ENCODE measurements at regions not wholly inside any gene's neighbourhood (a gene's known extent, or its start where the extent isn't known, plus 50 kb on each side); places are given as distances from the start of the nearest gene placed in this dataset.

DNA sequence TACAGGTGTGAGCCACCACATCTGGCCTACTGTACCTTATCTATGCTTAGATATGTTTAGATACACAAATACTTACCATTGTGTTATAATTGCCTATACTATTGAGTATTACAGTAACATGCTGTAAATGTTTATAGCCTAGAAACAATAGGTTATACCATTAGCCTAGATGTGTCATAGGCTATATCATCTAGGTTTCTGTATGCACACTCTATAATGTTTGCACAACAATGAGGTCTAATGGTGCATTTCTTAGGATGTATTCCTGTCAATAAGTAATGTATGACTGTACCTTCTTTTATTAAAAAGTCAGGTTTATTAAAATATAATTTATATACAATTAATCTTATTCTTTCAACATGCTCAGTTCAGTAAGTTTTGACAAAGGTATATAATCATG, 683.1 kb downstream of the LRRC70 start (continued):
- TF ChIP-seq, protein P1, sequence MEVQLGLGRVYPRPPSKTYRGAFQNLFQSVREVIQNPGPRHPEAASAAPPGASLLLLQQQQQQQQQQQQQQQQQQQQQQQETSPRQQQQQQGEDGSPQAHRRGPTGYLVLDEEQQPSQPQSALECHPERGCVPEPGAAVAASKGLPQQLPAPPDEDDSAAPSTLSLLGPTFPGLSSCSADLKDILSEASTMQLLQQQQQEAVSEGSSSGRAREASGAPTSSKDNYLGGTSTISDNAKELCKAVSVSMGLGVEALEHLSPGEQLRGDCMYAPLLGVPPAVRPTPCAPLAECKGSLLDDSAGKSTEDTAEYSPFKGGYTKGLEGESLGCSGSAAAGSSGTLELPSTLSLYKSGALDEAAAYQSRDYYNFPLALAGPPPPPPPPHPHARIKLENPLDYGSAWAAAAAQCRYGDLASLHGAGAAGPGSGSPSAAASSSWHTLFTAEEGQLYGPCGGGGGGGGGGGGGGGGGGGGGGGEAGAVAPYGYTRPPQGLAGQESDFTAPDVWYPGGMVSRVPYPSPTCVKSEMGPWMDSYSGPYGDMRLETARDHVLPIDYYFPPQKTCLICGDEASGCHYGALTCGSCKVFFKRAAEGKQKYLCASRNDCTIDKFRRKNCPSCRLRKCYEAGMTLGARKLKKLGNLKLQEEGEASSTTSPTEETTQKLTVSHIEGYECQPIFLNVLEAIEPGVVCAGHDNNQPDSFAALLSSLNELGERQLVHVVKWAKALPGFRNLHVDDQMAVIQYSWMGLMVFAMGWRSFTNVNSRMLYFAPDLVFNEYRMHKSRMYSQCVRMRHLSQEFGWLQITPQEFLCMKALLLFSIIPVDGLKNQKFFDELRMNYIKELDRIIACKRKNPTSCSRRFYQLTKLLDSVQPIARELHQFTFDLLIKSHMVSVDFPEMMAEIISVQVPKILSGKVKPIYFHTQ (CRISPR knock-in tag; IDR thresholded peaks at IDR 0.05) = no peak
- no peak for TF ChIP-seq TEAD4 (CRISPR knock-in tag; IDR thresholded peaks at IDR 0.05)
- TF ChIP-seq ZNF671 (CRISPR knock-in tag; IDR thresholded peaks at IDR 0.05) = no peak
- no peak for TF ChIP-seq E2F4 (CRISPR knock-in tag; IDR thresholded peaks at IDR 0.05; ENCODE audit: borderline replicate concordance, low read depth)
- no peak for TF ChIP-seq PRDM15 (CRISPR knock-in tag; IDR thresholded peaks at IDR 0.05)
- TF ChIP-seq ETV6 (CRISPR knock-in tag; IDR thresholded peaks at IDR 0.05) = no peak
- no peak for TF ChIP-seq RELA (CRISPR knock-in tag; IDR thresholded peaks at IDR 0.05; ENCODE audit: borderline replicate concordance)
- TF ChIP-seq MAX (CRISPR knock-in tag; IDR thresholded peaks at IDR 0.05) = no peak
- no peak for TF ChIP-seq IRF2 (CRISPR knock-in tag; IDR thresholded peaks at IDR 0.05; ENCODE audit: borderline replicate concordance, low read depth)
- no peak for TF ChIP-seq TEAD1 (CRISPR knock-in tag; IDR thresholded peaks at IDR 0.05)
- TF ChIP-seq, protein P2, sequence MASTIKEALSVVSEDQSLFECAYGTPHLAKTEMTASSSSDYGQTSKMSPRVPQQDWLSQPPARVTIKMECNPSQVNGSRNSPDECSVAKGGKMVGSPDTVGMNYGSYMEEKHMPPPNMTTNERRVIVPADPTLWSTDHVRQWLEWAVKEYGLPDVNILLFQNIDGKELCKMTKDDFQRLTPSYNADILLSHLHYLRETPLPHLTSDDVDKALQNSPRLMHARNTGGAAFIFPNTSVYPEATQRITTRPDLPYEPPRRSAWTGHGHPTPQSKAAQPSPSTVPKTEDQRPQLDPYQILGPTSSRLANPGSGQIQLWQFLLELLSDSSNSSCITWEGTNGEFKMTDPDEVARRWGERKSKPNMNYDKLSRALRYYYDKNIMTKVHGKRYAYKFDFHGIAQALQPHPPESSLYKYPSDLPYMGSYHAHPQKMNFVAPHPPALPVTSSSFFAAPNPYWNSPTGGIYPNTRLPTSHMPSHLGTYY (CRISPR knock-in tag; IDR thresholded peaks at IDR 0.05) = no peak
- TF ChIP-seq JUN (CRISPR knock-in tag; IDR thresholded peaks at IDR 0.05) = no peak

- no peak overlapping the region for H3K4me3 Mint-ChIP-seq
- TF ChIP-seq, protein P3, sequence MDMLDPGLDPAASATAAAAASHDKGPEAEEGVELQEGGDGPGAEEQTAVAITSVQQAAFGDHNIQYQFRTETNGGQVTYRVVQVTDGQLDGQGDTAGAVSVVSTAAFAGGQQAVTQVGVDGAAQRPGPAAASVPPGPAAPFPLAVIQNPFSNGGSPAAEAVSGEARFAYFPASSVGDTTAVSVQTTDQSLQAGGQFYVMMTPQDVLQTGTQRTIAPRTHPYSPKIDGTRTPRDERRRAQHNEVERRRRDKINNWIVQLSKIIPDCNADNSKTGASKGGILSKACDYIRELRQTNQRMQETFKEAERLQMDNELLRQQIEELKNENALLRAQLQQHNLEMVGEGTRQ (CRISPR knock-in tag; IDR thresholded peaks at IDR 0.05) = peak; percentile 10; the same call in 1 of the 2 replicates
- TF ChIP-seq, protein P4, sequence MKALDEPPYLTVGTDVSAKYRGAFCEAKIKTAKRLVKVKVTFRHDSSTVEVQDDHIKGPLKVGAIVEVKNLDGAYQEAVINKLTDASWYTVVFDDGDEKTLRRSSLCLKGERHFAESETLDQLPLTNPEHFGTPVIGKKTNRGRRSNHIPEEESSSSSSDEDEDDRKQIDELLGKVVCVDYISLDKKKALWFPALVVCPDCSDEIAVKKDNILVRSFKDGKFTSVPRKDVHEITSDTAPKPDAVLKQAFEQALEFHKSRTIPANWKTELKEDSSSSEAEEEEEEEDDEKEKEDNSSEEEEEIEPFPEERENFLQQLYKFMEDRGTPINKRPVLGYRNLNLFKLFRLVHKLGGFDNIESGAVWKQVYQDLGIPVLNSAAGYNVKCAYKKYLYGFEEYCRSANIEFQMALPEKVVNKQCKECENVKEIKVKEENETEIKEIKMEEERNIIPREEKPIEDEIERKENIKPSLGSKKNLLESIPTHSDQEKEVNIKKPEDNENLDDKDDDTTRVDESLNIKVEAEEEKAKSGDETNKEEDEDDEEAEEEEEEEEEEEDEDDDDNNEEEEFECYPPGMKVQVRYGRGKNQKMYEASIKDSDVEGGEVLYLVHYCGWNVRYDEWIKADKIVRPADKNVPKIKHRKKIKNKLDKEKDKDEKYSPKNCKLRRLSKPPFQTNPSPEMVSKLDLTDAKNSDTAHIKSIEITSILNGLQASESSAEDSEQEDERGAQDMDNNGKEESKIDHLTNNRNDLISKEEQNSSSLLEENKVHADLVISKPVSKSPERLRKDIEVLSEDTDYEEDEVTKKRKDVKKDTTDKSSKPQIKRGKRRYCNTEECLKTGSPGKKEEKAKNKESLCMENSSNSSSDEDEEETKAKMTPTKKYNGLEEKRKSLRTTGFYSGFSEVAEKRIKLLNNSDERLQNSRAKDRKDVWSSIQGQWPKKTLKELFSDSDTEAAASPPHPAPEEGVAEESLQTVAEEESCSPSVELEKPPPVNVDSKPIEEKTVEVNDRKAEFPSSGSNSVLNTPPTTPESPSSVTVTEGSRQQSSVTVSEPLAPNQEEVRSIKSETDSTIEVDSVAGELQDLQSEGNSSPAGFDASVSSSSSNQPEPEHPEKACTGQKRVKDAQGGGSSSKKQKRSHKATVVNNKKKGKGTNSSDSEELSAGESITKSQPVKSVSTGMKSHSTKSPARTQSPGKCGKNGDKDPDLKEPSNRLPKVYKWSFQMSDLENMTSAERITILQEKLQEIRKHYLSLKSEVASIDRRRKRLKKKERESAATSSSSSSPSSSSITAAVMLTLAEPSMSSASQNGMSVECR (CRISPR knock-in tag; IDR thresholded peaks at IDR 0.05; ENCODE audit: borderline replicate concordance) = no peak
- TF ChIP-seq PREB (CRISPR knock-in tag; IDR thresholded peaks at IDR 0.05; ENCODE audit: borderline replicate concordance) (no peak), CTCF (IDR thresholded peaks at IDR 0.05) (no peak)
Observed at GRCh38 chr5:63255594-63255993, 677.0 kb downstream of the LRRC70 start.

More at GRCh38 chr5:63255594-63255993, 677.0 kb downstream of the LRRC70 start:
- Mint-ChIP-seq H3K4me1 (peaks cover 30% of the 10 kb centered on the region), H3K27ac (peak overlapping the region; percentile 38), H3K9me3 (peaks cover 24% of the 10 kb centered on the region), H3K27me3 (ENCODE audit: low read depth) (no peaks in the 10 kb centered on the region), H3K36me3 (peaks cover 18% of the 10 kb centered on the region)
- ChIA-PET CTCF (no interaction called here), POLR2A (no interaction called here)
- DNase-seq (ENCODE audit: low spot score) = peak; percentile 16
- ATAC-seq = peak; percentile 95
